ENCODE measurements at regions not wholly inside any gene's neighbourhood (a gene's known extent, or its start where the extent isn't known, plus 50 kb on each side); places are given as distances from the start of the nearest gene placed in this dataset.

DNA sequence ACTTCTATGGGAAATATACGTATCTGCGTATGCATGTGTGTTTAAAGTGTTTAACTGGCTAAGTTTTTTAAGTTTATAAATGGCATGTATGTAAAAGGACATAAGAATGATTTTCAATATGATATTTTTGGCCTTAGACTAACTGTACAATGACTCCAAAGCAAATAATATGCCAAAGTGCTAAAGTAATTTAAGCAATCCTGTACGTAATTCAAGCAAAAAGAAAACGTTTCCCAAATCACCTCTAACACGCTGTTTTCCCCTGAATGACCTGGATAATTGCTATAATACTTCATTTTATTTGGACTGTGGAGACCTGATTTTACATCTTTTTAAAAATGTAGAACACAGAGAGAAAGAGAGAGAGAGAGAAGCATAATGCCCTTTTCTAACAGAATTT, 183.0 kb upstream of the HAND2 start:
- Mint-ChIP-seq H3K27ac (ENCODE audit: unreplicated experiment) (no peak overlapping the region), H3K27me3 (ENCODE audit: low read depth) (peaks cover 8% of the 10 kb centered on the region), H3K4me3 (ENCODE audit: unreplicated experiment) (no peak overlapping the region), H3K36me3 (ENCODE audit: low read depth) (no peaks in the 10 kb centered on the region), H3K9me3 (ENCODE audit: low read depth) (peaks cover 9% of the 10 kb centered on the region), H3K4me1 (ENCODE audit: low read depth) (no peaks in the 10 kb centered on the region)
- TF ChIP-seq, protein P1, sequence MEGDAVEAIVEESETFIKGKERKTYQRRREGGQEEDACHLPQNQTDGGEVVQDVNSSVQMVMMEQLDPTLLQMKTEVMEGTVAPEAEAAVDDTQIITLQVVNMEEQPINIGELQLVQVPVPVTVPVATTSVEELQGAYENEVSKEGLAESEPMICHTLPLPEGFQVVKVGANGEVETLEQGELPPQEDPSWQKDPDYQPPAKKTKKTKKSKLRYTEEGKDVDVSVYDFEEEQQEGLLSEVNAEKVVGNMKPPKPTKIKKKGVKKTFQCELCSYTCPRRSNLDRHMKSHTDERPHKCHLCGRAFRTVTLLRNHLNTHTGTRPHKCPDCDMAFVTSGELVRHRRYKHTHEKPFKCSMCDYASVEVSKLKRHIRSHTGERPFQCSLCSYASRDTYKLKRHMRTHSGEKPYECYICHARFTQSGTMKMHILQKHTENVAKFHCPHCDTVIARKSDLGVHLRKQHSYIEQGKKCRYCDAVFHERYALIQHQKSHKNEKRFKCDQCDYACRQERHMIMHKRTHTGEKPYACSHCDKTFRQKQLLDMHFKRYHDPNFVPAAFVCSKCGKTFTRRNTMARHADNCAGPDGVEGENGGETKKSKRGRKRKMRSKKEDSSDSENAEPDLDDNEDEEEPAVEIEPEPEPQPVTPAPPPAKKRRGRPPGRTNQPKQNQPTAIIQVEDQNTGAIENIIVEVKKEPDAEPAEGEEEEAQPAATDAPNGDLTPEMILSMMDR (IDR thresholded peaks at IDR 0.05) = no peak
- no peak for DNase-seq (ENCODE audit: low spot score)

DNA sequence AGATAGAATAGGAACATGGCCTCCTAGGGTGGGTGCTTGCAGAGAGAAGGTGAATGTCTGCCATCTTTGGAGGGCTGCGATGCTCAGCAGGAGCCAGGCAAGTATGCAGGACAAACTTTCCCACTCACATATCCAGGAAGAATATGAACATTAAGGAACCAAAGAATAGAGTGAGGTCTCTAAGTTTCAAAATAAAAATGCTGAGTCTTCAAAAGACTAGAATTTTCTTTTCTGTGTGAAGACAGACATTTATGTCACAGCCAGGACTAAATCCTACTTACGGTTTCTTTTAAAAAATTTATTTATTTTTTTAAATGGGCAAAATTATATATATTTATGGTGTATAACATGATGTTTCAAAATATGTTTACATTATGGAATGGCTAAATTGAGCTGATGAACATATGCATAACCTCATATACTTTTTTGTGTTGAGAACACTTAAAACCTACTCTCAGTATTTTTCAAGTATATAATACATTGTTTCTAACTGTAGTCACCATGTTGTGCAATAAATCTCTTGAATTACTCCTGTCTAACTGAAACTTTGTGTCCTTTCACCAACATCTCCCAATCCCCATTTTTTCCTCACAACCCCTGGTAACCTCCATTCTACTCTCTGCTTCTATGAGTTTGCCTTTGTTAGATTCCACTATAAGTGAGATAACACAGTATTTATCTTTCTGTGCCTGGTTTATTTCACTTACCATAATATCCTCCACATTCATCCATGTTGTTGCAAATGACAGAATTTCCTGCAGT, 177.8 kb upstream of the HAND2 start:
- peaks cover 4% of the 10 kb centered on the region for H3K9me3 Mint-ChIP-seq (ENCODE audit: low read depth)
- peaks cover 14% of the 10 kb centered on the region for H3K27me3 Mint-ChIP-seq (ENCODE audit: low read depth)
- no peak for DNase-seq (ENCODE audit: low spot score)
- H3K4me3 Mint-ChIP-seq (ENCODE audit: unreplicated experiment) = no peak overlapping the region
- H3K36me3 Mint-ChIP-seq (ENCODE audit: low read depth) = no peaks in the 10 kb centered on the region
- no peak overlapping the region for H3K27ac Mint-ChIP-seq (ENCODE audit: unreplicated experiment)
- H3K4me1 Mint-ChIP-seq (ENCODE audit: low read depth) = no peaks in the 10 kb centered on the region
- TF ChIP-seq, protein P1 (IDR thresholded peaks at IDR 0.05) = no peak

DNA sequence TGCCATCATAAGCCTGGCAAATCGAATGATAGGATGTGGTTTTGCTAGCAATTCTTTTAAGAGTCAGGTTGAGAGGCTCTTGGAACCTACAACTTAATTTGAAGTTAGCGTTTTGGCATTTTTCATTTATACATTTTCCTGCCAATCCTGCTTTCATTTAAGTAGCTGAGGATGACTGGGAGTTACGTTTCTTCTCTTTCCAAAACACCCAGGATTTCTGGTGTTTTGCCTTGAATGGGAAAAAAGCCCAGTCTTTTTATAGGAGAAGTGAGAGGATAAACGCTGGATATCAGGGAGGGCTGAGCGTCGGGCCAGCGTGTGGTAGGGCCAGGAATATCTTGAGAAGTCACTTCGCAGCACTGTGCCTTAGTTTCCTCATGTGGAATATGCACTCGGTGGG, 174.2 kb upstream of the HAND2 start:
- H3K27ac Mint-ChIP-seq (ENCODE audit: unreplicated experiment) = no peak overlapping the region
- peaks cover 15% of the 10 kb centered on the region for H3K27me3 Mint-ChIP-seq (ENCODE audit: low read depth)
- H3K4me1 Mint-ChIP-seq (ENCODE audit: low read depth) = no peaks in the 10 kb centered on the region
- H3K9me3 Mint-ChIP-seq (ENCODE audit: low read depth) = peaks cover 4% of the 10 kb centered on the region
- H3K36me3 Mint-ChIP-seq (ENCODE audit: low read depth) = no peaks in the 10 kb centered on the region
- TF ChIP-seq, protein P1 (IDR thresholded peaks at IDR 0.05) = no peak
- no peak overlapping the region for H3K4me3 Mint-ChIP-seq (ENCODE audit: unreplicated experiment)
- DNase-seq (ENCODE audit: low spot score) = no peak

DNA sequence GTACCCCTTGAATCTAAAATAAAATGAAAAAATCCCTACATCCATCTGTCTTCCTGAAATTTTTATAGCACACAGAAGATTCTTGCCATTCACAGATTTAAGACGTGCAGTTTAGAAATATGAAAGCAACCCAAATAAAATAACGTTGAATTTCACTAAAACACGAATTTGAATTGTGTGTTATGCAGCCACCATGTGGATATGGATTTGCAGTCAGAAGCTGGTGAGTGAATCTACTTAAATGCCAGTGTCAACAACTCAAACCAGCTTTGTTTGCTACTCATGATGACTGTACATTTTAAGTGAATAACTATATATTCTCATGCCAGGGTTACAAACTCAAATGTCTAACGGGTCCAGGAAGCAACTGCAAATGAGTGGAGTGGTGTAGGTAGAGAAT, 173.0 kb upstream of the HAND2 start:
- H3K27me3 Mint-ChIP-seq (ENCODE audit: low read depth) = peaks cover 15% of the 10 kb centered on the region
- H3K4me1 Mint-ChIP-seq (ENCODE audit: low read depth) = no peaks in the 10 kb centered on the region
- no peak overlapping the region for H3K27ac Mint-ChIP-seq (ENCODE audit: unreplicated experiment)
- H3K36me3 Mint-ChIP-seq (ENCODE audit: low read depth) = no peaks in the 10 kb centered on the region
- H3K4me3 Mint-ChIP-seq (ENCODE audit: unreplicated experiment) = no peak overlapping the region
- TF ChIP-seq, protein P1 (IDR thresholded peaks at IDR 0.05) = no peak
- DNase-seq (ENCODE audit: low spot score) = no peak
- peaks cover 4% of the 10 kb centered on the region for H3K9me3 Mint-ChIP-seq (ENCODE audit: low read depth)

DNA sequence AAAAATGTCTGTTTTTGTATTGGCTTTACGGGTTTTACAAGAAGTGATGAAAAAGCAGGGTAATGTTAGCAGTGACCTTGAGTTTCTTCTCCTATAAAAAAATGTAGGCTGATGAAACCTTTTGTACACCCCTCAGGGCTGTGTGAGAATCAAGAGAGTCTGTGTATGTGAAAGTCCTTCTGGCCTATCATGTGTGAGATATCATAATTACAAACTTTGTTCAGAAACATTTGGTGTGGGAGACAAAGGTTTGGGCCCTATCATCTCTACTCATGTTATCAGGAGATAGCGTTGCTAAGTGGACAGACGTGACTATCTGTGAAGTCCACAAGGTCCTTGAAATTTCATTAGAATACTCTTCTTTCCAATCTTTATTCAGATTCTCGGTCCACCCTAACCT, 170.6 kb upstream of the HAND2 start:
- H3K4me3 Mint-ChIP-seq (ENCODE audit: unreplicated experiment) = no peak overlapping the region
- no peak overlapping the region for H3K27ac Mint-ChIP-seq (ENCODE audit: unreplicated experiment)
- H3K27me3 Mint-ChIP-seq (ENCODE audit: low read depth) = peaks cover 12% of the 10 kb centered on the region
- H3K36me3 Mint-ChIP-seq (ENCODE audit: low read depth) = no peaks in the 10 kb centered on the region
- no peak for DNase-seq (ENCODE audit: low spot score)
- no peaks in the 10 kb centered on the region for H3K4me1 Mint-ChIP-seq (ENCODE audit: low read depth)
- peaks cover 4% of the 10 kb centered on the region for H3K9me3 Mint-ChIP-seq (ENCODE audit: low read depth)
- TF ChIP-seq, protein P1 (IDR thresholded peaks at IDR 0.05) = no peak

Measured in chondrocyte (in vitro differentiated cells).